K562 (cell line): ENCODE measurements at regions not wholly inside any gene's neighbourhood (a gene's known extent, or its start where the extent isn't known, plus 50 kb on each side); places are given as distances from the start of the nearest gene placed in this dataset.

ENCODE experiments used
- BDP1 ChIP-seq: IDR thresholded peaks from 3 replicates; pipeline ENCODE4 v1.6.1; 2011; ENCODE audit not compliant: insufficient read length, insufficient read depth
- CTCF ChIP-seq, 3 experiments: IDR thresholded peaks in 2 of 3; conservative IDR thresholded peaks in 1 of 3; 2 replicates each; pipeline ENCODE4 v1.5.1; 2011 to 2012; ENCODE audit warnings: low read length in 3 of 3, mild to moderate bottlenecking in 3 of 3, control low read depth in 2 of 3, improper control_type of control experiment in 1 of 3, inconsistent platforms in 1 of 3, low read depth in 1 of 3, mixed read lengths in 1 of 3, moderate library complexity in 1 of 3; ENCODE audit not compliant: insufficient read depth in 2 of 3
- LARP7 ChIP-seq: fragments of 450-650 bp; IDR thresholded peaks from 2 replicates; pipeline ENCODE4 v1.6.1; 2016
- NCOR1 ChIP-seq: fragments of 450-650 bp; IDR thresholded peaks from 2 replicates; pipeline ENCODE4 v1.6.1; 2016; ENCODE audit warnings: mild to moderate bottlenecking, moderate library complexity
- TCF7L2 ChIP-seq: fragments of 150-350 bp; IDR thresholded peaks from 2 replicates; pipeline ENCODE4 v1.6.1; 2016; ENCODE audit warnings: low read depth, mild to moderate bottlenecking, low read length, moderate library complexity

GRCh38 chr3:73839032-73839431 lies 214.3 kb upstream of the PDZRN3 start:
- TF ChIP-seq CTCF (IDR thresholded peaks at IDR 0.05 in 2 of 3, conservative IDR thresholded peaks at IDR 0.05 in 1 of 3; ENCODE audit: insufficient read depth in 2 of 3, low read depth in 1 of 3, low read length in 3 of 3) = no peak
- TF ChIP-seq NCOR1 = no peak
- TF ChIP-seq BDP1 = no peak
- no peak for TF ChIP-seq TCF7L2
- TF ChIP-seq LARP7 = no peak
